GDM1 (cell line): ENCODE measurements at regions not wholly inside any gene's neighbourhood (a gene's known extent, or its start where the extent isn't known, plus 50 kb on each side); places are given as distances from the start of the nearest gene placed in this dataset.
A peak's percentile ranks its signal among the peaks of the same experiment; 100 is the strongest.
"Not testable (repeated sequence)": the region's sequence is repeated elsewhere in the genome, so short reads cannot be mapped to it uniquely, and the experiment has no call there.

Experiments
- DNase-seq: peaks from one replicate; lab custom pipeline; 2025; lab: John Stamatoyannopoulos, UW

GRCh38 chr2:88860421-88861075 is 169.1 kb downstream of the RPIA start:
- no peak for DNase-seq

- no peak for DNase-seq
Measured at GRCh38 chr2:88865801-88866371, 174.4 kb downstream of the RPIA start.

GRCh38 chr2:88866756-88867155 is 175.3 kb downstream of the RPIA start:
- DNase-seq = peak; percentile 73

- no peak for DNase-seq
Measured at GRCh38 chr2:88868861-88869260, 177.4 kb downstream of the RPIA start.

- no peak for DNase-seq
Measured at GRCh38 chr2:88870267-88870839, 178.9 kb downstream of the RPIA start.

- DNase-seq = peak; percentile 40
Measured at GRCh38 chr2:88871336-88871735, 179.9 kb downstream of the RPIA start.

GRCh38 chr2:88873620-88874019 is 182.1 kb downstream of the RPIA start:
- no peak for DNase-seq

GRCh38 chr2:88874063-88874657 is 182.7 kb downstream of the RPIA start:
- peak; percentile 44 for DNase-seq

- DNase-seq = no peak
Measured at GRCh38 chr2:88875736-88876135, 184.3 kb downstream of the RPIA start.

- peak; percentile 73 for DNase-seq
Measured at GRCh38 chr2:88880441-88880953, 189.0 kb downstream of the RPIA start.

- no peak for DNase-seq
Measured at GRCh38 chr2:88885275-88885674, 193.8 kb downstream of the RPIA start.

- DNase-seq = peak; percentile 74
Measured at GRCh38 chr2:88885679-88886416, 194.4 kb downstream of the RPIA start.

- DNase-seq = not testable (repeated sequence)
Measured at GRCh38 chr2:88887466-88887865, 196.0 kb downstream of the RPIA start.

GRCh38 chr2:88892207-88892606 is 200.7 kb downstream of the RPIA start:
- DNase-seq = no peak

GRCh38 chr2:88892788-88893187 is 201.3 kb downstream of the RPIA start:
- DNase-seq = no peak

GRCh38 chr2:88896971-88897370 is 205.5 kb downstream of the RPIA start:
- no peak for DNase-seq

GRCh38 chr2:88897715-88898114 is 206.2 kb downstream of the RPIA start:
- DNase-seq = peak; percentile 34

- peak; percentile 26 for DNase-seq
Measured at GRCh38 chr2:88903749-88904353, 212.4 kb downstream of the RPIA start.

- DNase-seq = no peak
Measured at GRCh38 chr2:88913280-88913679, 221.8 kb downstream of the RPIA start.

- no peak for DNase-seq
Measured at GRCh38 chr2:88919087-88919738, 227.7 kb downstream of the RPIA start.

- DNase-seq = not testable (repeated sequence)
Measured at GRCh38 chr2:88920399-88920798, 228.9 kb downstream of the RPIA start.
